ENCODE measurements at regions not wholly inside any gene's neighbourhood (a gene's known extent, or its start where the extent isn't known, plus 50 kb on each side); places are given as distances from the start of the nearest gene placed in this dataset.

DNA sequence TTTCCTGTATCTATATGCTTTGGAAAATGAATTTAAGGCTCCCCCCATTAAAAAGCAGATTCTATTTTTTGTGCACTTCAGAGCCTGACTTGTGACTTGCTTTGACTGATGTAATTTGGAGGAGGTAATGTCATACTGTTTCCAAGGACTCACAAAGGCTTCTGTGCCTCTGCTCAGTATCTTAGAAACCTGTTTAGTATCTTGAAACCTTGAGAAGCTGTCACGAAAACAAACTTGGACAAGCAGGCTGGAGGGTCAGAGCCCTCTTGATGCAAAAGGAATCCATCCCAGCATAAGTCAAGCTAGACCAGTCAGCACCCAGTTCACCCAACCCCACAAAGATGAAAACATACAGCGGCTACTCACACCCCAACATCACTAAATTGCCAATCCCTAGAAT is 560.0 kb upstream of the PCDH7 start:
- WGBS (ENCODE audit: insufficient coverage): 86% methylated on average over 1 of the region's 2 CpGs
- H3K36me3 Mint-ChIP-seq: no peaks in the 10 kb centered on the region
- H3K27ac ChIP-seq (ENCODE audit: low read depth in 1 of 2, low read length in 2 of 2): no peak overlapping the region
- no peaks in the 10 kb centered on the region for H3K36me3 ChIP-seq (replicated peaks in 1 of 2; ENCODE audit: control insufficient read depth in 1 of 2, insufficient read depth in 2 of 2, low read length in 2 of 2)
- H3K79me2 ChIP-seq (ENCODE audit: insufficient read depth, low read length): no peaks in the 10 kb centered on the region
- H3K27ac Mint-ChIP-seq: no peak overlapping the region
- H2AFZ ChIP-seq (ENCODE audit: insufficient read depth, low read depth, low read length, poor library complexity, severe bottlenecking): no peak overlapping the region
- TF ChIP-seq, protein P1, sequence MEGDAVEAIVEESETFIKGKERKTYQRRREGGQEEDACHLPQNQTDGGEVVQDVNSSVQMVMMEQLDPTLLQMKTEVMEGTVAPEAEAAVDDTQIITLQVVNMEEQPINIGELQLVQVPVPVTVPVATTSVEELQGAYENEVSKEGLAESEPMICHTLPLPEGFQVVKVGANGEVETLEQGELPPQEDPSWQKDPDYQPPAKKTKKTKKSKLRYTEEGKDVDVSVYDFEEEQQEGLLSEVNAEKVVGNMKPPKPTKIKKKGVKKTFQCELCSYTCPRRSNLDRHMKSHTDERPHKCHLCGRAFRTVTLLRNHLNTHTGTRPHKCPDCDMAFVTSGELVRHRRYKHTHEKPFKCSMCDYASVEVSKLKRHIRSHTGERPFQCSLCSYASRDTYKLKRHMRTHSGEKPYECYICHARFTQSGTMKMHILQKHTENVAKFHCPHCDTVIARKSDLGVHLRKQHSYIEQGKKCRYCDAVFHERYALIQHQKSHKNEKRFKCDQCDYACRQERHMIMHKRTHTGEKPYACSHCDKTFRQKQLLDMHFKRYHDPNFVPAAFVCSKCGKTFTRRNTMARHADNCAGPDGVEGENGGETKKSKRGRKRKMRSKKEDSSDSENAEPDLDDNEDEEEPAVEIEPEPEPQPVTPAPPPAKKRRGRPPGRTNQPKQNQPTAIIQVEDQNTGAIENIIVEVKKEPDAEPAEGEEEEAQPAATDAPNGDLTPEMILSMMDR (IDR thresholded peaks at IDR 0.05): no peak
- H3K27me3 ChIP-seq (ENCODE audit: control insufficient read depth in 2 of 2, insufficient read depth in 2 of 2, low read length in 2 of 2): no peaks in the 10 kb centered on the region
- DNase-seq: no peak
- H3K27me3 Mint-ChIP-seq (ENCODE audit: low read depth in 3 of 3): peaks cover 0 to 1% (median 0%) of the 10 kb centered on the region in 3 donors
- H3K9me3 ChIP-seq (replicated peaks in 1 of 2; ENCODE audit: control insufficient read depth in 1 of 2, insufficient read depth in 1 of 2, low read length in 2 of 2): no peaks in the 10 kb centered on the region
- no peak overlapping the region for H3K4me2 ChIP-seq (replicated peaks; ENCODE audit: extremely low read depth, low read length, poor library complexity, severe bottlenecking)
- H3K9me3 Mint-ChIP-seq: peaks cover 0 to 3% (median 0%) of the 10 kb centered on the region in 7 donors
- no peak overlapping the region for H3K4me3 Mint-ChIP-seq
- H3K4me1 Mint-ChIP-seq: no peaks in the 10 kb centered on the region
- H3K4me3 ChIP-seq (replicated peaks in 1 of 3; ENCODE audit: low read depth in 2 of 3, low read length in 3 of 3): no peak overlapping the region
- intact Hi-C loops (cut with micrococcal nuclease): no loop called here
- H4K20me1 ChIP-seq (ENCODE audit: insufficient read depth, low read length): no peaks in the 10 kb centered on the region
- no peak overlapping the region for H3K9ac ChIP-seq (ENCODE audit: insufficient read depth, low read length, poor library complexity, severe bottlenecking)
- H3K4me1 ChIP-seq (ENCODE audit: control insufficient read depth in 1 of 2, insufficient read depth in 2 of 2, low read length in 2 of 2): no peaks in the 10 kb centered on the region

DNA sequence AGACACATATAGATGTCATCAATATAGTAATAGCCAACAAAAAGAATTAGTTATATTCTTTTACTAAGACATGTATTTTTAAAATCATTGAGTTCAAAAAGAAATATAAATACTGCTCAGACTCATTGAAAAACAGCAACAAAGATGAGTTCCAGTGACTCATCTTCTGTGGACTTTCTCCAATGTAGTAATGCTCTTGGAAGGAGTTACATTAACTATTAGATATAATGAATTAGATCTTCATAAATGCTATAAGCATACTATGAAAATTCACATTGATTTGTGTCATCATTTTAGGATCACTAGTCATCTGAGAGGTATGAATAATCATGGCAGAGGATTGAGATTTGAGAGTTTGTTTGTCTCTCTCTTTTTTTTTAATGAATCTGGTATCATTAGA is 547.8 kb upstream of the PCDH7 start:
- no peaks in the 10 kb centered on the region for H3K27me3 ChIP-seq (ENCODE audit: control insufficient read depth in 2 of 2, insufficient read depth in 2 of 2, low read length in 2 of 2)
- H3K27me3 Mint-ChIP-seq (ENCODE audit: low read depth in 3 of 3): no peaks in the 10 kb centered on the region
- no peaks in the 10 kb centered on the region for H3K9me3 ChIP-seq (replicated peaks in 1 of 2; ENCODE audit: control insufficient read depth in 1 of 2, insufficient read depth in 1 of 2, low read length in 2 of 2)
- intact Hi-C loops (cut with micrococcal nuclease): no loop called here
- H3K79me2 ChIP-seq (ENCODE audit: insufficient read depth, low read length): no peaks in the 10 kb centered on the region
- no peak overlapping the region for H3K4me3 ChIP-seq (replicated peaks in 1 of 3; ENCODE audit: low read depth in 2 of 3, low read length in 3 of 3)
- no peaks in the 10 kb centered on the region for H3K4me1 Mint-ChIP-seq
- no peaks in the 10 kb centered on the region for H4K20me1 ChIP-seq (ENCODE audit: insufficient read depth, low read length)
- H3K36me3 ChIP-seq (replicated peaks in 1 of 2; ENCODE audit: control insufficient read depth in 1 of 2, insufficient read depth in 2 of 2, low read length in 2 of 2): no peaks in the 10 kb centered on the region
- no peaks in the 10 kb centered on the region for H3K36me3 Mint-ChIP-seq
- DNase-seq: no peak
- no peak overlapping the region for H3K4me2 ChIP-seq (replicated peaks; ENCODE audit: extremely low read depth, low read length, poor library complexity, severe bottlenecking)
- peaks cover 0 to 6% (median 0%) of the 10 kb centered on the region in 7 donors for H3K9me3 Mint-ChIP-seq
- H2AFZ ChIP-seq (ENCODE audit: insufficient read depth, low read depth, low read length, poor library complexity, severe bottlenecking): no peak overlapping the region
- H3K4me1 ChIP-seq (ENCODE audit: control insufficient read depth in 1 of 2, insufficient read depth in 2 of 2, low read length in 2 of 2): no peaks in the 10 kb centered on the region
- no peak overlapping the region for H3K4me3 Mint-ChIP-seq
- H3K27ac ChIP-seq (ENCODE audit: low read depth in 1 of 2, low read length in 2 of 2): no peak overlapping the region
- H3K27ac Mint-ChIP-seq: no peak overlapping the region
- no peak overlapping the region for H3K9ac ChIP-seq (ENCODE audit: insufficient read depth, low read length, poor library complexity, severe bottlenecking)
- TF ChIP-seq, protein P1 (IDR thresholded peaks at IDR 0.05): no peak

Measured in CD14-positive monocyte (primary cell).